ENCODE measurements at regions not wholly inside any gene's neighbourhood (a gene's known extent, or its start where the extent isn't known, plus 50 kb on each side); places are given as distances from the start of the nearest gene placed in this dataset.

GRCh38 chr11:45503311-45503710 is 162.1 kb downstream of the CHST1 start:
- TF ChIP-seq CTCF (conservative IDR thresholded peaks at IDR 0.05): no peak
- H3K27ac ChIP-seq: no peak overlapping the region

GRCh38 chr11:45502226-45502545 is 163.2 kb downstream of the CHST1 start:
- TF ChIP-seq CTCF (conservative IDR thresholded peaks at IDR 0.05): no peak
- H3K27ac ChIP-seq: no peak overlapping the region

GRCh38 chr11:45501392-45502225 is 163.8 kb downstream of the CHST1 start:
- H3K27ac ChIP-seq: no peak overlapping the region
- no peak for TF ChIP-seq CTCF (conservative IDR thresholded peaks at IDR 0.05)

GRCh38 chr11:45500451-45500850 is 165.0 kb downstream of the CHST1 start:
- TF ChIP-seq CTCF (conservative IDR thresholded peaks at IDR 0.05): no peak
- no peak overlapping the region for H3K27ac ChIP-seq

GRCh38 chr11:45494738-45495137 is 170.7 kb downstream of the CHST1 start:
- TF ChIP-seq CTCF (conservative IDR thresholded peaks at IDR 0.05): no peak
- no peak overlapping the region for H3K27ac ChIP-seq

- TF ChIP-seq CTCF (conservative IDR thresholded peaks at IDR 0.05): no peak
Observed at GRCh38 chr11:45489281-45489905, 176.0 kb downstream of the CHST1 start.

GRCh38 chr11:45486461-45486860 is 179.0 kb downstream of the CHST1 start:
- TF ChIP-seq CTCF (conservative IDR thresholded peaks at IDR 0.05): no peak
- H3K27ac ChIP-seq: no peak overlapping the region

More at GRCh38 chr11:45489281-45489905, 176.0 kb downstream of the CHST1 start:
- H3K27ac ChIP-seq: no peak overlapping the region
